ENCODE measurements at regions not wholly inside any gene's neighbourhood (a gene's known extent, or its start where the extent isn't known, plus 50 kb on each side); places are given as distances from the start of the nearest gene placed in this dataset.

GRCh38 chr13:27338207-27338606 lies 67.6 kb downstream of the RASL11A start:
- POLR2A ChIA-PET, result no interaction called here

More at GRCh38 chr13:27338207-27338606, 67.6 kb downstream of the RASL11A start:
- DNase-seq (ENCODE audit: low read depth, low spot score) (no peak), FAIRE-seq (no peak)
- Histone ChIP-seq H3K27ac (ENCODE audit: insufficient read depth, low read depth, low read length) (no peak overlapping the region), H3K9me1 (replicated peaks; ENCODE audit: control insufficient read depth, extremely low read depth, insufficient read depth, low read length) (no peaks in the 10 kb centered on the region), H3K27me3 (ENCODE audit: control insufficient read depth in 2 of 2, insufficient read depth in 2 of 2, low read length in 2 of 2) (peaks cover 3 to 4% of the 10 kb centered on the region in 2 experiments), H3K36me3 (ENCODE audit: control insufficient read depth in 2 of 2, extremely low read depth in 1 of 2, insufficient read depth in 2 of 2, low read length in 2 of 2) (no peaks in the 10 kb centered on the region), H3K4me2 (ENCODE audit: insufficient read depth, low read length) (no peak overlapping the region), H2AFZ (ENCODE audit: low read depth, low read length) (no peak overlapping the region), H3K4me1 (ENCODE audit: control insufficient read depth, extremely low read depth, insufficient read depth, low read length) (no peaks in the 10 kb centered on the region), H3K9ac (replicated peaks; ENCODE audit: extremely low read depth, insufficient read depth, low read length) (no peak overlapping the region), H4K20me1 (replicated peaks; ENCODE audit: control insufficient read depth, extremely low read depth, insufficient read depth, low read length) (no peaks in the 10 kb centered on the region), H3K4me3 (replicated peaks in 1 of 3; ENCODE audit: insufficient read depth in 1 of 3, low read depth in 1 of 3, low read length in 3 of 3) (no peak overlapping the region), H3K79me2 (ENCODE audit: control insufficient read depth, insufficient read depth, low read length) (no peaks in the 10 kb centered on the region), H3K9me3 (replicated peaks; ENCODE audit: control insufficient read depth, insufficient read depth, low read length) (no peaks in the 10 kb centered on the region)
- no TSS peak for BruUV-seq (replicated peaks)
- CTCF ChIA-PET, result interaction anchor here (0.8 to 3.2 kb wide), 8 partner anchors 9 to 624 kb away, joined by 3 to 26 read pairs (median 6); no protein-coding TSS in a partner anchor
- dilution Hi-C loops (cut with MboI; ENCODE audit: extremely low pct_ligation_motif_present, low sequenced_read_pairs), result no loop called here
- intact Hi-C loops (cut with micrococcal nuclease), result no loop called here
- TF ChIP-seq JUN (IDR thresholded peaks at IDR 0.05; ENCODE audit: borderline replicate concordance, insufficient read depth, insufficient read length, low read depth) (no peak), EZH2 (IDR thresholded peaks at IDR 0.05; ENCODE audit: borderline replicate concordance, low read depth, low read length, severe bottlenecking) (no peak), CTCF (IDR thresholded peaks at IDR 0.05; ENCODE audit: extremely low read depth in 1 of 2, insufficient read depth in 1 of 2, low read depth in 1 of 2, low read length in 2 of 2) (no peak), POLR2A (IDR thresholded peaks at IDR 0.05; ENCODE audit: low read depth, low read length) (no peak), MYC (IDR thresholded peaks at IDR 0.05; ENCODE audit: low read depth, low read length) (no peak), FOS (IDR thresholded peaks at IDR 0.05; ENCODE audit: borderline replicate concordance, insufficient read depth, low read length) (no peak), POLR2AphosphoS5 (IDR thresholded peaks at IDR 0.05; ENCODE audit: insufficient read depth, low read depth, low read length) (no peak), GATA2 (IDR thresholded peaks at IDR 0.05; ENCODE audit: insufficient read depth, insufficient read length, low read depth, low read length) (no peak), MAX (IDR thresholded peaks at IDR 0.05; ENCODE audit: insufficient read depth, insufficient read length) (no peak)

All from endothelial cell of umbilical vein (primary cell).